ENCODE measurements at regions not wholly inside any gene's neighbourhood (a gene's known extent, or its start where the extent isn't known, plus 50 kb on each side); places are given as distances from the start of the nearest gene placed in this dataset.

DNA sequence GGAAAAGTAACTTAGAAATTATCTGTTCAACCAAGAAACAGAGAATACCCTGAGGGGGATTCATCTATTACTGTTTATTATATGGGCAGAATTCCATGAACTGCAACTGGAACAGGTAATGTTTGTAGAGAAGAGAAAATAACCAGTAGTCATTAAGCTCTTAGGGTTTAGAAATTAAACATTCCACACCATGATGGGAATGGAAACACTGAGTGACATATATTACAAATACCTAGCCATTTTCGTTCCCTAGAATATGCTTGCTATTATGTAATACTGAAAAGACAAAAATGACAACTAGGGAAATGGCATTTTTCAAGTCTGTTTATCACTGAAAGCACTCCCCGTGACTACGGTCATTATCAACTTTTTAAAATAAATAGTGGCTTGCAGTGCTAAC lies 1007.4 kb downstream of the GATA3 start:
- H3K36me3 Mint-ChIP-seq (ENCODE audit: insufficient read depth, unreplicated experiment): no peaks in the 10 kb centered on the region
- no peaks in the 10 kb centered on the region for H3K9me3 ChIP-seq
- POLR2A ChIA-PET: no interaction called here
- H3K4me3 ChIP-seq (ENCODE audit: low read depth, low read length): no peak overlapping the region
- no TSS peak for BruUV-seq (replicated peaks)
- no peaks in the 10 kb centered on the region for H3K4me1 Mint-ChIP-seq (ENCODE audit: low read depth, unreplicated experiment)
- no peaks in the 10 kb centered on the region for H3K4me1 ChIP-seq
- DNase-seq: no peak
- H3K27ac Mint-ChIP-seq (ENCODE audit: unreplicated experiment): no peak overlapping the region
- TF ChIP-seq, protein P1, sequence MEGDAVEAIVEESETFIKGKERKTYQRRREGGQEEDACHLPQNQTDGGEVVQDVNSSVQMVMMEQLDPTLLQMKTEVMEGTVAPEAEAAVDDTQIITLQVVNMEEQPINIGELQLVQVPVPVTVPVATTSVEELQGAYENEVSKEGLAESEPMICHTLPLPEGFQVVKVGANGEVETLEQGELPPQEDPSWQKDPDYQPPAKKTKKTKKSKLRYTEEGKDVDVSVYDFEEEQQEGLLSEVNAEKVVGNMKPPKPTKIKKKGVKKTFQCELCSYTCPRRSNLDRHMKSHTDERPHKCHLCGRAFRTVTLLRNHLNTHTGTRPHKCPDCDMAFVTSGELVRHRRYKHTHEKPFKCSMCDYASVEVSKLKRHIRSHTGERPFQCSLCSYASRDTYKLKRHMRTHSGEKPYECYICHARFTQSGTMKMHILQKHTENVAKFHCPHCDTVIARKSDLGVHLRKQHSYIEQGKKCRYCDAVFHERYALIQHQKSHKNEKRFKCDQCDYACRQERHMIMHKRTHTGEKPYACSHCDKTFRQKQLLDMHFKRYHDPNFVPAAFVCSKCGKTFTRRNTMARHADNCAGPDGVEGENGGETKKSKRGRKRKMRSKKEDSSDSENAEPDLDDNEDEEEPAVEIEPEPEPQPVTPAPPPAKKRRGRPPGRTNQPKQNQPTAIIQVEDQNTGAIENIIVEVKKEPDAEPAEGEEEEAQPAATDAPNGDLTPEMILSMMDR (IDR thresholded peaks at IDR 0.05; ENCODE audit: insufficient read depth in 1 of 2, low read depth in 1 of 2, low read length in 1 of 2, severe bottlenecking in 1 of 2, unreplicated experiment in 1 of 2): no peak
- intact Hi-C loops (cut with micrococcal nuclease; ENCODE audit: unreplicated experiment): no loop called here
- no peaks in the 10 kb centered on the region for H3K27me3 ChIP-seq (replicated peaks; ENCODE audit: control insufficient read depth, insufficient read depth, low read length)
- no peaks in the 10 kb centered on the region for H3K9me3 Mint-ChIP-seq (ENCODE audit: unreplicated experiment)
- no peaks in the 10 kb centered on the region for H3K27me3 Mint-ChIP-seq (ENCODE audit: insufficient read depth, unreplicated experiment)
- CTCF ChIA-PET: no interaction called here
- no peak overlapping the region for H3K4me3 Mint-ChIP-seq (ENCODE audit: unreplicated experiment)
- no peaks in the 10 kb centered on the region for H3K36me3 ChIP-seq (ENCODE audit: control insufficient read depth, insufficient read depth, low read length)

DNA sequence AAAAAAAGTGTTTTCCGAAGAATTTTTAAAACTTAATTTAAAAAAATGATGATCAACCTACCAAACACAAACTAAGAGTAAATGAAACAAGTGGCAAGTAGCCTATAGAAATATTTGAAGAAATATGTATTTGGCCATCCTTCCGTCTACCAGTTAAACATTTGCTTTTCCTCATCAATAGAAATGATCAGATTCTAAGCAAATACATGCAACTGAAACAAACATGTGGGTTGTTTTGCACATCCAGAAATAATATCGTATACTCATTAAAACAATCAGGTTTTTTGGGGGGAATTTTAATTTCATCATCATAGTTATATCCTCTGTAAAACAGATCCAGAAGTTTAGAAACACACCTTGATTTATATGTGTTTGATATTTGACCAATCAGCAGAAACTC lies 1011.7 kb downstream of the GATA3 start:
- no TSS peak for BruUV-seq (replicated peaks)
- DNase-seq: no peak
- Histone ChIP-seq H3K4me3 (ENCODE audit: low read depth, low read length) (no peak overlapping the region), H3K4me1 (no peaks in the 10 kb centered on the region), H3K27me3 (replicated peaks; ENCODE audit: control insufficient read depth, insufficient read depth, low read length) (no peaks in the 10 kb centered on the region), H3K9me3 (no peaks in the 10 kb centered on the region), H3K36me3 (ENCODE audit: control insufficient read depth, insufficient read depth, low read length) (no peaks in the 10 kb centered on the region)
- Mint-ChIP-seq H3K9me3 (ENCODE audit: unreplicated experiment) (no peaks in the 10 kb centered on the region), H3K4me3 (ENCODE audit: unreplicated experiment) (no peak overlapping the region), H3K27ac (ENCODE audit: unreplicated experiment) (no peak overlapping the region), H3K36me3 (ENCODE audit: insufficient read depth, unreplicated experiment) (no peaks in the 10 kb centered on the region), H3K27me3 (ENCODE audit: insufficient read depth, unreplicated experiment) (no peaks in the 10 kb centered on the region), H3K4me1 (ENCODE audit: low read depth, unreplicated experiment) (no peaks in the 10 kb centered on the region)
- ChIA-PET CTCF (no interaction called here), POLR2A (no interaction called here)
- TF ChIP-seq, protein P1 (IDR thresholded peaks at IDR 0.05; ENCODE audit: insufficient read depth in 1 of 2, low read depth in 1 of 2, low read length in 1 of 2, severe bottlenecking in 1 of 2, unreplicated experiment in 1 of 2): no peak
- intact Hi-C loops (cut with micrococcal nuclease; ENCODE audit: unreplicated experiment): no loop called here

DNA sequence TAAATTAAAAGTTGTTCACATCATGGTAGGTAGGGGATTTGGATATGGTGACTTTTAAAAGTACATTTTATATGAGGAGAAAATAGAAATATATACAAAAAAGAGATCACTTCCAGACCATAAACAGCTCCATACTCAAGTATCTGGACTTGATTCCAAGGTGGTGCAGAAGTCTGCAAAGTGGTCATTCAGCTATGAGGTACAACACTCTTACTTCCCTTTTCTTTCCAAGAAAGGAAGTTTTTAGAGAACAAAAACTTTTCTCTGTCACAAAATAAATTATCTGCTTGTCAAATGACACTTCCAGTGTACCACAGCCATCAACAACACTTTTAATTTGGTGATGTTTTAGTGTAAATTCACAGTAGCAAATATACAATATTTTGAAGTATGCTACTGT lies 1013.5 kb downstream of the GATA3 start:
- POLR2A ChIA-PET: no interaction called here
- H3K4me1 ChIP-seq: no peaks in the 10 kb centered on the region
- intact Hi-C loops (cut with micrococcal nuclease; ENCODE audit: unreplicated experiment): no loop called here
- DNase-seq: no peak
- H3K27me3 ChIP-seq (replicated peaks; ENCODE audit: control insufficient read depth, insufficient read depth, low read length): no peaks in the 10 kb centered on the region
- TF ChIP-seq, protein P1 (IDR thresholded peaks at IDR 0.05; ENCODE audit: insufficient read depth in 1 of 2, low read depth in 1 of 2, low read length in 1 of 2, severe bottlenecking in 1 of 2, unreplicated experiment in 1 of 2): no peak
- no peak overlapping the region for H3K27ac Mint-ChIP-seq (ENCODE audit: unreplicated experiment)
- H3K9me3 Mint-ChIP-seq (ENCODE audit: unreplicated experiment): no peaks in the 10 kb centered on the region
- H3K9me3 ChIP-seq: no peaks in the 10 kb centered on the region
- H3K36me3 ChIP-seq (ENCODE audit: control insufficient read depth, insufficient read depth, low read length): no peaks in the 10 kb centered on the region
- H3K36me3 Mint-ChIP-seq (ENCODE audit: insufficient read depth, unreplicated experiment): no peaks in the 10 kb centered on the region
- H3K4me3 Mint-ChIP-seq (ENCODE audit: unreplicated experiment): no peak overlapping the region
- H3K4me3 ChIP-seq (ENCODE audit: low read depth, low read length): no peak overlapping the region
- CTCF ChIA-PET: no interaction called here
- H3K4me1 Mint-ChIP-seq (ENCODE audit: low read depth, unreplicated experiment): no peaks in the 10 kb centered on the region
- no TSS peak for BruUV-seq (replicated peaks)
- no peaks in the 10 kb centered on the region for H3K27me3 Mint-ChIP-seq (ENCODE audit: insufficient read depth, unreplicated experiment)
